ENCODE measurements at regions not wholly inside any gene's neighbourhood (a gene's known extent, or its start where the extent isn't known, plus 50 kb on each side); places are given as distances from the start of the nearest gene placed in this dataset.

- no peak overlapping the region for H3K4me3 ChIP-seq
- no peaks in the 10 kb centered on the region for H3K36me3 ChIP-seq
- no peaks in the 10 kb centered on the region for H3K4me1 ChIP-seq
- H3K27ac ChIP-seq: no peak overlapping the region
- intact Hi-C loops (cut with DNase I): no loop called here
- DNase-seq (ENCODE audit: extremely low spot score in 2 of 2): no peak
- TF ChIP-seq POLR2AphosphoS5 (IDR thresholded peaks at IDR 0.05; ENCODE audit: insufficient read depth in 1 of 2, low read depth in 1 of 2): no peak
- no peak for TF ChIP-seq POLR2A (IDR thresholded peaks at IDR 0.05)
- no peaks in the 10 kb centered on the region for H3K9me3 ChIP-seq
- H3K27me3 ChIP-seq: no peaks in the 10 kb centered on the region
Measured at GRCh38 chr11:120001178-120002090, 136.5 kb downstream of the TRIM29 start.

GRCh38 chr11:119999220-119999619 is 138.7 kb downstream of the TRIM29 start:
- TF ChIP-seq CTCF (IDR thresholded peaks at IDR 0.05) (no peak), POLR2AphosphoS5 (IDR thresholded peaks at IDR 0.05; ENCODE audit: insufficient read depth in 1 of 2, low read depth in 1 of 2) (no peak), POLR2A (IDR thresholded peaks at IDR 0.05) (no peak)
- no peak for DNase-seq (ENCODE audit: extremely low spot score in 2 of 2)
- H3K36me3 ChIP-seq: no peaks in the 10 kb centered on the region
- H3K27ac ChIP-seq: no peak overlapping the region
- peaks cover 8% of the 10 kb centered on the region for H3K4me1 ChIP-seq
- intact Hi-C loops (cut with DNase I): no loop called here
- no peak overlapping the region for H3K4me3 ChIP-seq
- H3K9me3 ChIP-seq: no peaks in the 10 kb centered on the region
- H3K27me3 ChIP-seq: no peaks in the 10 kb centered on the region

GRCh38 chr11:119996556-119996955 is 141.4 kb downstream of the TRIM29 start:
- no peak overlapping the region for H3K4me3 ChIP-seq
- DNase-seq (ENCODE audit: extremely low spot score in 2 of 2): no peak
- H3K4me1 ChIP-seq: peaks cover 16% of the 10 kb centered on the region
- H3K36me3 ChIP-seq: no peaks in the 10 kb centered on the region
- H3K27ac ChIP-seq: no peak overlapping the region
- no peaks in the 10 kb centered on the region for H3K27me3 ChIP-seq
- H3K9me3 ChIP-seq: no peaks in the 10 kb centered on the region
- intact Hi-C loops (cut with DNase I): no loop called here
- TF ChIP-seq POLR2A (IDR thresholded peaks at IDR 0.05) (no peak), POLR2AphosphoS5 (IDR thresholded peaks at IDR 0.05; ENCODE audit: insufficient read depth in 1 of 2, low read depth in 1 of 2) (no peak), CTCF (IDR thresholded peaks at IDR 0.05) (no peak)

- Histone ChIP-seq H3K27ac (no peak overlapping the region), H3K9me3 (no peaks in the 10 kb centered on the region), H3K36me3 (no peaks in the 10 kb centered on the region), H3K4me1 (peaks cover 17% of the 10 kb centered on the region), H3K4me3 (no peak overlapping the region), H3K27me3 (no peaks in the 10 kb centered on the region)
- no peak for DNase-seq (ENCODE audit: extremely low spot score in 2 of 2)
- intact Hi-C loops (cut with DNase I): no loop called here
- TF ChIP-seq CTCF (IDR thresholded peaks at IDR 0.05) (no peak), POLR2AphosphoS5 (IDR thresholded peaks at IDR 0.05; ENCODE audit: insufficient read depth in 1 of 2, low read depth in 1 of 2) (no peak), POLR2A (IDR thresholded peaks at IDR 0.05) (no peak)
Measured at GRCh38 chr11:119995730-119996491, 142.0 kb downstream of the TRIM29 start.

GRCh38 chr11:119993722-119994121 is 144.2 kb downstream of the TRIM29 start:
- peak in 1 of 2 donors; percentile 91 for DNase-seq (ENCODE audit: extremely low spot score in 2 of 2)
- H3K9me3 ChIP-seq: no peaks in the 10 kb centered on the region
- H3K27ac ChIP-seq: peak overlapping the region; percentile 48
- TF ChIP-seq CTCF (IDR thresholded peaks at IDR 0.05) (no peak), POLR2AphosphoS5 (IDR thresholded peaks at IDR 0.05; ENCODE audit: insufficient read depth in 1 of 2, low read depth in 1 of 2) (peak; percentile 46 to 79), POLR2A (IDR thresholded peaks at IDR 0.05) (no peak)
- no peak overlapping the region for H3K4me3 ChIP-seq
- H3K27me3 ChIP-seq: no peaks in the 10 kb centered on the region
- H3K36me3 ChIP-seq: no peaks in the 10 kb centered on the region
- peaks cover 21% of the 10 kb centered on the region for H3K4me1 ChIP-seq
- intact Hi-C loops (cut with DNase I): no loop called here
